Body of pancreas (tissue), 4 donors: ENCODE measurements at regions not wholly inside any gene's neighbourhood (a gene's known extent, or its start where the extent isn't known, plus 50 kb on each side); places are given as distances from the start of the nearest gene placed in this dataset.
"Not testable (repeated sequence)": the region's sequence is repeated elsewhere in the genome, so short reads cannot be mapped to it uniquely, and the experiment has no call there.

ENCODE experiments used
- CTCF ChIP-seq, 7 experiments: fragments of 450-650 bp in 4 of 7; fragments of 200-600 bp in 3 of 7; sonication (generic) in 3 of 7; IDR thresholded peaks; one replicate each; pipeline ENCODE4 v1.5.1; 2016 to 2019; ENCODE audit warnings: antibody characterized with exemption in 7 of 7
- POLR2A ChIP-seq, 3 donors: fragments of 450-650 bp; IDR thresholded peaks; one replicate each; pipeline ENCODE4 v1.6.1; 2016; ENCODE audit warnings: antibody characterized with exemption in 3 of 3, mild to moderate bottlenecking in 2 of 3

GRCh38 chr4:8964201-8964788 lies 92.7 kb upstream of the HMX1 start:
- not testable (repeated sequence) for TF ChIP-seq POLR2A, CTCF (IDR thresholded peaks at IDR 0.05)
